Upper lobe of right lung (tissue), 1 donor: ENCODE measurements at regions not wholly inside any gene's neighbourhood (a gene's known extent, or its start where the extent isn't known, plus 50 kb on each side); places are given as distances from the start of the nearest gene placed in this dataset.

ENCODE experiments used
- ATAC-seq: fragments of 200-7000 bp; cut with Tn5 transposase; one replicate; pipeline ENCODE4 v1.9.1; 2020; ENCODE audit warnings: mild to moderate bottlenecking, moderate library complexity
- DNase-seq: peaks from one replicate; pipeline ENCODE4 v3.0.0-alpha.2; 2020
- H3K27ac ChIP-seq: fragments of 200-600 bp; one replicate; pipeline ENCODE4 v1.8.0; 2022
- H3K27me3 ChIP-seq: fragments of 200-600 bp; one replicate; pipeline ENCODE4 v1.8.0; 2022; ENCODE audit warnings: mild to moderate bottlenecking
- H3K36me3 ChIP-seq: fragments of 200-600 bp; one replicate; pipeline ENCODE4 v1.8.0; 2022
- H3K4me1 ChIP-seq: fragments of 200-600 bp; one replicate; pipeline ENCODE4 v1.8.0; 2022
- H3K4me3 ChIP-seq: fragments of 200-600 bp; one replicate; pipeline ENCODE4 v1.8.0; 2022; ENCODE audit warnings: mild to moderate bottlenecking
- H3K9me3 ChIP-seq: fragments of 200-600 bp; one replicate; pipeline ENCODE4 v1.8.0; 2022
- intact Hi-C: fragments of 100-400 bp; cut with DNase I; formaldehyde crosslinking; loops from one replicate; pipeline ENCODE4 v1.11.0; 2022
- TF ChIP-seq, protein P1 (sequence below): fragments of 200-600 bp; IDR thresholded peaks from one replicate; pipeline ENCODE4 v1.8.0; 2022; ENCODE audit warnings: antibody characterized with exemption
- donor health status: DM: no; HTN: yes; CAD: no; lungs with severe emphysema.

DNA sequence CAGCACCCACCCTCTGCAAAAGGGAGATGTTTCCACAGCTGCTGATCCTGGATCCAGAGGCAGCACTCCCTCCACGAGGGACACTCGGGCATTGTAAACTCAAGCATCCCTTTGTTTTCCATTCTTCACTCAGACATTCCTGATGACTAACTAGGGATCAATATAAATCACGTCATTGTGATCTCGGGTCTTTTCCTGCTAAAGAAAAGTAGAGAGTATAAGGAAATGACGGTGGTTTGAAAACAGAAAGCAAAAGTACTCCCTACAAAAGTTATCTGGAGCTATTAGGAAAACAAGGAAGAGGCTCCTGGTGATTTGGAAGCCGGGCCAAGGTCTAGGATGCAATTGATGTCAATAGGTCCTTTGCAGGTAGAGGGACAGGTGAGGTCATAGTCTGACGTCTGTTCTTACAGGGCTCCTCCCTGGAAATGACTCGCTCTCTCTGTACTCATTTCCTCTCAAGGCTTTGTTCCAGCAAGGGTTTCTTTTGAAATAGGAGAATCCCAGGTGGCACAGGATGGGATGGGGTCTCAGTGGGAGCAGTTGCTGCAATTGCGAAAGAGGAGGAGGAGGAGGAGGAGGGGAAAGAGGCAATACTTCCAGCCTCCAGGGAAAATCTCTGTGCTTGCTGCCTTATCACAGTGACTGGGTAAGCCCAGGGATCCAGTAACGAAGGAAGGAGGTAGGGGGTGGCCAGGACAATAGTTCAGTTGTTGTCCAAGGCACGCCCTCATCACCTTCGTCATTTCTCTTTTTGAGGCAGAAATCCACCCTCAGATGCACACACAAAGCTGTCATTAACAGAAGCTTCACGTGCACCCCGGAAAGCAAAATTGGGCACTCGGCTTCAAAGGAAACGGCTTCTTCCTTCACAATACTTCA is 222.8 kb downstream of the LY86 start:
- Histone ChIP-seq H3K9me3 (no peaks in the 10 kb centered on the region), H3K4me3 (peak overlapping the region; percentile 51), H3K4me1 (peaks cover 7% of the 10 kb centered on the region), H3K27ac (peak overlapping the region; percentile 63), H3K36me3 (no peaks in the 10 kb centered on the region), H3K27me3 (no peaks in the 10 kb centered on the region)
- ATAC-seq = peak; percentile 80
- intact Hi-C loops = no loop called here
- TF ChIP-seq, protein P1, sequence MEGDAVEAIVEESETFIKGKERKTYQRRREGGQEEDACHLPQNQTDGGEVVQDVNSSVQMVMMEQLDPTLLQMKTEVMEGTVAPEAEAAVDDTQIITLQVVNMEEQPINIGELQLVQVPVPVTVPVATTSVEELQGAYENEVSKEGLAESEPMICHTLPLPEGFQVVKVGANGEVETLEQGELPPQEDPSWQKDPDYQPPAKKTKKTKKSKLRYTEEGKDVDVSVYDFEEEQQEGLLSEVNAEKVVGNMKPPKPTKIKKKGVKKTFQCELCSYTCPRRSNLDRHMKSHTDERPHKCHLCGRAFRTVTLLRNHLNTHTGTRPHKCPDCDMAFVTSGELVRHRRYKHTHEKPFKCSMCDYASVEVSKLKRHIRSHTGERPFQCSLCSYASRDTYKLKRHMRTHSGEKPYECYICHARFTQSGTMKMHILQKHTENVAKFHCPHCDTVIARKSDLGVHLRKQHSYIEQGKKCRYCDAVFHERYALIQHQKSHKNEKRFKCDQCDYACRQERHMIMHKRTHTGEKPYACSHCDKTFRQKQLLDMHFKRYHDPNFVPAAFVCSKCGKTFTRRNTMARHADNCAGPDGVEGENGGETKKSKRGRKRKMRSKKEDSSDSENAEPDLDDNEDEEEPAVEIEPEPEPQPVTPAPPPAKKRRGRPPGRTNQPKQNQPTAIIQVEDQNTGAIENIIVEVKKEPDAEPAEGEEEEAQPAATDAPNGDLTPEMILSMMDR = no peak
- DNase-seq = no peak

DNA sequence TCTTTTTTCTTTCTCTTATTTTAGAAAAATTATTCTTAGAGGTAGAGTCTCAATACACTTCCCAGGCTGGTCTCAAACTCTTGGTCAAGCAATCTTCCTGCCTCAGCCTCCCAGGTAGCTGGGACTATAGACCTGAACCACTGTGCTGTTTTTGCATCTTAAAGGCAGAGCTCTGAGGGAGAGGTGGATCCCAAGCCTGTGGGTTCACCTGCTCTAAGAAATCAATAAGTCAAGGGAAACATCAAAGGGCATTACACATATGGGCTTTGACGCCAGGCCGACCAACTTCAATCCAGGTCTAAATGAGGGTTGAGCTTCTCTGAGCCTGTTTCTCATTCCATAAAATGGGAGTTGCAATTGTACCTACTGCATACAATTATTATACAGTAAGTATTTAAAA is 223.9 kb downstream of the LY86 start:
- DNase-seq (no peak), ATAC-seq (no peak)
- intact Hi-C loops = no loop called here
- Histone ChIP-seq H3K9me3 (no peaks in the 10 kb centered on the region), H3K36me3 (no peaks in the 10 kb centered on the region), H3K27ac (no peak overlapping the region), H3K4me1 (peaks cover 7% of the 10 kb centered on the region), H3K27me3 (no peaks in the 10 kb centered on the region), H3K4me3 (no peak overlapping the region)
- TF ChIP-seq, protein P1 = no peak

DNA sequence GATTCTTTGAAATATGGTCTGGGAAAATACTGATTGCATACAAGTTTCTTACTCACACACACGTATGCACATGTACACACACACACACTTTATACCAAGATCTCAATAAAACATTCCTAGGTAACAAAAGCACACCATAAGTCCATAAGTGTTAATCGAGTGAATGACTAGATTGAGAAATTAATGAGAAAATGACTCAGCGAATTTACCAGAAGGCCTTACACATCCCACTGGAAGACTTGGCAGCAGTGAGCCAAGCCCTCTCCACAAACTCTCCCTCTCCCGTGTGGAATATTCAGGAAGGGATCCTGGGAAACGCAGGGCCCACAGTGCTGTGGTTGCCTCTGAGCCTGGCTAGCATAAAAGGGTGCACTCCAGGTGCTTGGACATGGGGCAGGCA is 227.2 kb downstream of the LY86 start:
- DNase-seq (no peak), ATAC-seq (no peak)
- TF ChIP-seq, protein P1 = no peak
- Histone ChIP-seq H3K9me3 (no peaks in the 10 kb centered on the region), H3K27ac (no peak overlapping the region), H3K36me3 (no peaks in the 10 kb centered on the region), H3K27me3 (no peaks in the 10 kb centered on the region), H3K4me1 (peaks cover 7% of the 10 kb centered on the region), H3K4me3 (no peak overlapping the region)
- intact Hi-C loops = no loop called here

DNA sequence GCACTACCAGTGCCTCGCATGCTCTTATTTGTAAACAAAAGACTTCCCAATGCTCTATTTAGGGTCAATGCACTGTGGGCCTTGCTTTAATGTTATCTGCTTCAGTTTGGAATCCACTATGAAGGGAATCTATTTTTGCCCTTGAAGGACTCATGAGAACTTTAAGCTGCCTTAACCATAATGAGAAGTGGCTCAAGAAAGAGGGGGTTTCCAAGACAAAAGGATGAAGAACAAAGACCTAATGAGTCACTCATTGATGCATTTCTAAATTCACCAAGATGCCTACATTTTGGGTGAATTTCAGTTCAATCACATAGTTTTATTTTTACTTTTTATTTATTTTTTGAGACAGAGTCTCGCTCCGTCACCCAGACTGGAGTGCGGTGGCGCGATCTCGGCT is 228.2 kb downstream of the LY86 start:
- H3K9me3 ChIP-seq = no peaks in the 10 kb centered on the region
- no peak for DNase-seq
- intact Hi-C loops = no loop called here
- ATAC-seq = no peak
- no peaks in the 10 kb centered on the region for H3K36me3 ChIP-seq
- no peak overlapping the region for H3K27ac ChIP-seq
- TF ChIP-seq, protein P1 = no peak
- peaks cover 4% of the 10 kb centered on the region for H3K4me1 ChIP-seq
- H3K27me3 ChIP-seq = no peaks in the 10 kb centered on the region
- no peak overlapping the region for H3K4me3 ChIP-seq

DNA sequence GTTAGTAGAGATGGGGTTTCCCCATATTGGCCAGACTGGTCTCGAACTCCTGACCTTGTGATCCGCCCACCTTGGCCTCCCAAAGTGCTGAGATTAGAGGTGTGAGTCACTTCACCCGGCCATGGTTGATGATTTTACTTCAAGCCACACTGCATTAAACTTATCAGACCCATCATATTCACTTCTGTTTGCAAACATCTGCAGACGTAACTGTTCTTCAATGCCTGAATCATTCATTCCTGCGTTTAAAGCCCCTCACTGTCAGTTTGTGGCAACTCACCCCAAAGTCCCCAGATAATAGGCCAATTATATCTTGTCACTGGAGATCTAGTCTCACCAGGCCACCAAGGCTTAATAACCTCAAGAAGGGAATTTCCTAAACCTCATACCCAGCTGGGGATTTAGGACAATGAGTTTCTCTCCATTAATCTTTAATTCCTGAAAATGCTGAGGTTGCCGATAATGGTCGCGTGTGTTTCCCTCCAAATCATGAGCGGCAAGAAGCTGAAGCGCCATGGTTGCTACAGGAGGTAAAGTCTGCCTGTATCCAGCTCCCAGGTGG is 229.6 kb downstream of the LY86 start:
- TF ChIP-seq, protein P1 = no peak
- ATAC-seq (no peak), DNase-seq (no peak)
- no peaks in the 10 kb centered on the region for H3K27me3 ChIP-seq
- intact Hi-C loops = no loop called here
- H3K9me3 ChIP-seq = no peaks in the 10 kb centered on the region
- no peak overlapping the region for H3K27ac ChIP-seq
- no peaks in the 10 kb centered on the region for H3K36me3 ChIP-seq
- no peaks in the 10 kb centered on the region for H3K4me1 ChIP-seq
- no peak overlapping the region for H3K4me3 ChIP-seq
